ENCODE measurements at regions not wholly inside any gene's neighbourhood (a gene's known extent, or its start where the extent isn't known, plus 50 kb on each side); places are given as distances from the start of the nearest gene placed in this dataset.

GRCh38 chr12:59344224-59344623 lies 251.6 kb upstream of the SLC16A7 start:
- no peak for TF ChIP-seq CTCF (IDR thresholded peaks at IDR 0.05)
- TF ChIP-seq POLR2A (IDR thresholded peaks at IDR 0.05), result no peak

Measured in ovary (tissue), 3 donors.